ENCODE measurements at regions not wholly inside any gene's neighbourhood (a gene's known extent, or its start where the extent isn't known, plus 50 kb on each side); places are given as distances from the start of the nearest gene placed in this dataset.
"Not testable (repeated sequence)": the region's sequence is repeated elsewhere in the genome, so short reads cannot be mapped to it uniquely, and the experiment has no call there.

DNA sequence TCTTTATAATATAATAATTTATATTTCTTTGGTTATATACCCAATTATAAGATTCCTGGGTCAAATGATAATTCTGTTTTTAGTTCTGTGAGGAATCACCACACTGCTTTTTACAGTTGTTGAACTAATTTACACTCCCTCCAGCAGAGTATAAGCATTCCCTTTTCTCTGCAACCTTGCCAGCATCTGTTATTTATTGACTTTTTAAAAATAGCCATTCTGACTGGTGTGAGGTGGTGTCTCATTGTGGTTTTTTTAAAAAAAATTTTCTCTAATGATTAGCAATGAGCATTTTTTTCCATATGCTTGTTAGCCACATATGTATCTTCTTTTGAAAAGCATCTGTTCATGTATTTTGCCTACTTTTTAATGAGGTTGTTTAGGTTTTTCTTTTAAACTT is 122.2 kb downstream of the ZNF486 start:
- Histone ChIP-seq H3K27ac (no peak overlapping the region), H3K9me3 (peaks cover 0 to 6% (median 0%) of the 10 kb centered on the region in 8 donors), H3K36me3 (no peaks in the 10 kb centered on the region), H3K27me3 (replicated peaks in 1 of 7) (no peaks in the 10 kb centered on the region), H3K4me3 (no peak overlapping the region), H3K4me1 (no peaks in the 10 kb centered on the region)
- DNase-seq, result no peak
- intact Hi-C loops (cut with DNase I; ENCODE audit: low total_unique reads), result no loop called here
- TF ChIP-seq POLR2A (IDR thresholded peaks at IDR 0.05), result no peak
- no peak for TF ChIP-seq CTCF (IDR thresholded peaks at IDR 0.05 in 8 of 11, conservative IDR thresholded peaks at IDR 0.05 in 3 of 11)
- no peak for TF ChIP-seq POLR2AphosphoS5 (IDR thresholded peaks at IDR 0.05)

DNA sequence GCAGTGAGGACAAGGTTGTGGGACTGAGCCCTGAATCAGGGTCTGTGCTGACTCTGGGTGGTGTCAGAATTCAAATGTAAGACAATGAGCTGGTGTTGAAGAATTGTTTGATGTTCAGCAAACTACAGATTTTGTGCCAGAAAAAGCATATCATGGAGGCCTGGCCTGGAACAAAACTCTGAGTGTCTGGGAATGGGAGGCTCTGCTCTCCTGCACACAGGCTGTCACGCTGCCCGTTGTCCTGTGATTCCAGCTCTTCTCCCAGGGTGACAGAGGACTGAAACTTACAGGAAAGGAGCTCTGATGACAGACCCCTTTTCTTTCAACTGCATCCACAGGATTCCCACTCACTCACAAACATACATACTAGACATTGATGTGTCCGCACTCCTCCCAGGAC is 120.1 kb downstream of the ZNF486 start:
- intact Hi-C loops (cut with DNase I; ENCODE audit: low total_unique reads), result no loop called here
- Histone ChIP-seq H3K4me3 (no peak overlapping the region), H3K9me3 (peaks cover 0 to 10% (median 0%) of the 10 kb centered on the region in 8 donors), H3K36me3 (no peaks in the 10 kb centered on the region), H3K4me1 (no peaks in the 10 kb centered on the region), H3K27ac (no peak overlapping the region), H3K27me3 (replicated peaks in 1 of 7) (no peaks in the 10 kb centered on the region)
- WGBS, 5 donors, result 87 to 93% (median 91%) methylated on average over 3 of the region's 3 CpGs
- DNase-seq, result no peak
- TF ChIP-seq POLR2A (IDR thresholded peaks at IDR 0.05), result no peak
- TF ChIP-seq POLR2AphosphoS5 (IDR thresholded peaks at IDR 0.05), result no peak
- TF ChIP-seq CTCF (IDR thresholded peaks at IDR 0.05 in 8 of 11, conservative IDR thresholded peaks at IDR 0.05 in 3 of 11), result no peak

- 66 to 77% (median 76%) methylated on average over 4 of the region's 4 CpGs for WGBS, 5 donors
- H3K9me3 ChIP-seq, result peaks cover 0 to 10% (median 0%) of the 10 kb centered on the region in 8 donors
- H3K27me3 ChIP-seq (replicated peaks in 1 of 7); H3K27ac ChIP-seq; H3K4me1 ChIP-seq; H3K4me3 ChIP-seq; intact Hi-C loops (cut with DNase I; ENCODE audit: low total_unique reads); H3K36me3 ChIP-seq; DNase-seq: not testable (repeated sequence)
These were observed 118.9 kb downstream of the ZNF486 start for GRCh38 chr19:20285876-20286275.

- intact Hi-C loops (cut with DNase I; ENCODE audit: low total_unique reads), result no loop called here
- H3K36me3 ChIP-seq, result no peaks in the 10 kb centered on the region
- peaks cover 0 to 15% (median 0%) of the 10 kb centered on the region in 8 donors for H3K9me3 ChIP-seq
- H3K27me3 ChIP-seq (replicated peaks in 1 of 7), result no peaks in the 10 kb centered on the region
- H3K4me1 ChIP-seq, result peaks cover 0 to 8% (median 0%) of the 10 kb centered on the region in 6 donors
- TF ChIP-seq POLR2A (IDR thresholded peaks at IDR 0.05) (no peak), CTCF (IDR thresholded peaks at IDR 0.05 in 8 of 11, conservative IDR thresholded peaks at IDR 0.05 in 3 of 11) (no peak), POLR2AphosphoS5 (IDR thresholded peaks at IDR 0.05) (no peak)
- no peak overlapping the region for H3K4me3 ChIP-seq
- no peak for DNase-seq
- no peak overlapping the region for H3K27ac ChIP-seq
- WGBS, 5 donors, result 79 to 96% (median 87%) methylated on average over 4 of the region's 4 CpGs
These were observed 112.5 kb downstream of the ZNF486 start for GRCh38 chr19:20279516-20279915.

- no peak for DNase-seq
- H3K4me1 ChIP-seq, result peaks cover 0 to 8% (median 0%) of the 10 kb centered on the region in 6 donors
- H3K36me3 ChIP-seq, result no peaks in the 10 kb centered on the region
- WGBS, 5 donors, result 6 to 96% (median 92%) methylated on average over 7 of the region's 7 CpGs
- no peak overlapping the region for H3K27ac ChIP-seq
- H3K27me3 ChIP-seq (replicated peaks in 1 of 7), result no peaks in the 10 kb centered on the region
- no peak overlapping the region for H3K4me3 ChIP-seq
- intact Hi-C loops (cut with DNase I; ENCODE audit: low total_unique reads), result no loop called here
- H3K9me3 ChIP-seq, result peaks cover 0 to 23% (median 0%) of the 10 kb centered on the region in 8 donors
- TF ChIP-seq CTCF (IDR thresholded peaks at IDR 0.05 in 8 of 11, conservative IDR thresholded peaks at IDR 0.05 in 3 of 11), result peak in 6 of 11 experiments; percentile 13 to 83 (median 51)
- no peak for TF ChIP-seq POLR2A (IDR thresholded peaks at IDR 0.05)
- TF ChIP-seq POLR2AphosphoS5 (IDR thresholded peaks at IDR 0.05), result no peak
These were observed 111.3 kb downstream of the ZNF486 start for GRCh38 chr19:20278342-20278741.

DNA sequence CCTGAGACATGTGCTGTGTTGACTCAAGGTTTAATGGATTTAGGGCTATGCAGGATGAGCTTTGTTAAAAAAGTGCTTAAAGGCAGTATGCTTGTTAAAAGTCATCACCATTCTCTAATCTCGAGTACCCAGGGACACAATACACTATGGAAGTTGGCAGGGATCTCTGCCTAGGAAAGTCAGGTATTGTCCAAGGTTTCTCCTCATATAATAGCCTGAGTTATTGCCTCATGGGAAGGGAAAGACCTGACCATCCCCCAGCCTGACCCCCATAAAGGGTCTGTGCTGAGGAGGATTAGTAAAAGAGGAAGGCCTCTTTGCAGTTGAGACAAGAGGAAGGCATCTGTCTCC is 109.7 kb downstream of the ZNF486 start:
- peaks cover 0 to 23% (median 0%) of the 10 kb centered on the region in 8 donors for H3K9me3 ChIP-seq
- DNase-seq; H3K27me3 ChIP-seq (replicated peaks in 1 of 7); H3K36me3 ChIP-seq; H3K4me3 ChIP-seq; intact Hi-C loops (cut with DNase I; ENCODE audit: low total_unique reads); H3K4me1 ChIP-seq; H3K27ac ChIP-seq: not testable (repeated sequence)
- 73 to 79% (median 75%) methylated on average over 1 of the region's 1 CpG for WGBS, 5 donors
